ENCODE measurements at regions not wholly inside any gene's neighbourhood (a gene's known extent, or its start where the extent isn't known, plus 50 kb on each side); places are given as distances from the start of the nearest gene placed in this dataset.

- Histone ChIP-seq H3K36me3 (no peaks in the 10 kb centered on the region), H3K27me3 (no peaks in the 10 kb centered on the region), H3K27ac (no peak overlapping the region), H3K4me3 (ENCODE audit: low read depth in 1 of 2, low read length in 1 of 2) (no peak overlapping the region), H3K9me3 (no peaks in the 10 kb centered on the region), H3K4me1 (ENCODE audit: control insufficient read depth in 1 of 2, insufficient read depth in 1 of 2, low read depth in 1 of 2, low read length in 1 of 2) (no peaks in the 10 kb centered on the region)
- TF ChIP-seq CTCF (IDR thresholded peaks at IDR 0.05) = no peak
Observed at GRCh38 chr16:76900285-76901263, 290.4 kb upstream of the MON1B start.

- H3K27ac ChIP-seq = no peak overlapping the region
- no peaks in the 10 kb centered on the region for H3K27me3 ChIP-seq
- no peaks in the 10 kb centered on the region for H3K9me3 ChIP-seq
- no peaks in the 10 kb centered on the region for H3K4me1 ChIP-seq (ENCODE audit: control insufficient read depth in 1 of 2, insufficient read depth in 1 of 2, low read depth in 1 of 2, low read length in 1 of 2)
- no peak overlapping the region for H3K4me3 ChIP-seq (ENCODE audit: low read depth in 1 of 2, low read length in 1 of 2)
- H3K36me3 ChIP-seq = no peaks in the 10 kb centered on the region
- no peak for TF ChIP-seq CTCF (IDR thresholded peaks at IDR 0.05)
Observed at GRCh38 chr16:76906552-76906951, 284.4 kb upstream of the MON1B start.

- no peaks in the 10 kb centered on the region for H3K9me3 ChIP-seq
- no peaks in the 10 kb centered on the region for H3K36me3 ChIP-seq
- H3K4me1 ChIP-seq (ENCODE audit: control insufficient read depth in 1 of 2, insufficient read depth in 1 of 2, low read depth in 1 of 2, low read length in 1 of 2) = no peaks in the 10 kb centered on the region
- no peak for TF ChIP-seq CTCF (IDR thresholded peaks at IDR 0.05)
- H3K27ac ChIP-seq = no peak overlapping the region
- H3K4me3 ChIP-seq (ENCODE audit: low read depth in 1 of 2, low read length in 1 of 2) = no peak overlapping the region
- H3K27me3 ChIP-seq = no peaks in the 10 kb centered on the region
Observed at GRCh38 chr16:76910931-76911330, 280.1 kb upstream of the MON1B start.

- Histone ChIP-seq H3K4me3 (ENCODE audit: low read depth in 1 of 2, low read length in 1 of 2) (no peak overlapping the region), H3K9me3 (no peaks in the 10 kb centered on the region), H3K27ac (no peak overlapping the region), H3K4me1 (ENCODE audit: control insufficient read depth in 1 of 2, insufficient read depth in 1 of 2, low read depth in 1 of 2, low read length in 1 of 2) (no peaks in the 10 kb centered on the region), H3K27me3 (no peaks in the 10 kb centered on the region), H3K36me3 (no peaks in the 10 kb centered on the region)
- no peak for TF ChIP-seq CTCF (IDR thresholded peaks at IDR 0.05)
Observed at GRCh38 chr16:76913046-76913445, 277.9 kb upstream of the MON1B start.

GRCh38 chr16:76926042-76926441 lies 264.9 kb upstream of the MON1B start:
- Histone ChIP-seq H3K4me3 (ENCODE audit: low read depth in 1 of 2, low read length in 1 of 2) (no peak overlapping the region), H3K4me1 (ENCODE audit: control insufficient read depth in 1 of 2, insufficient read depth in 1 of 2, low read depth in 1 of 2, low read length in 1 of 2) (no peaks in the 10 kb centered on the region), H3K27ac (no peak overlapping the region), H3K9me3 (no peaks in the 10 kb centered on the region), H3K36me3 (no peaks in the 10 kb centered on the region), H3K27me3 (no peaks in the 10 kb centered on the region)
- no peak for TF ChIP-seq CTCF (IDR thresholded peaks at IDR 0.05)

Measured in neutrophil (primary cell).